ENCODE measurements at regions not wholly inside any gene's neighbourhood (a gene's known extent, or its start where the extent isn't known, plus 50 kb on each side); places are given as distances from the start of the nearest gene placed in this dataset.
"Not testable (repeated sequence)": the region's sequence is repeated elsewhere in the genome, so short reads cannot be mapped to it uniquely, and the experiment has no call there.

GRCh38 chr10:45198486-45199204 lies 116.8 kb downstream of the OR13A1 start:
- no peak for DNase-seq

- no peak for DNase-seq
These were observed 116.1 kb downstream of the OR13A1 start for GRCh38 chr10:45199205-45199740.

- DNase-seq = no peak
These were observed 114.1 kb downstream of the OR13A1 start for GRCh38 chr10:45201271-45201670.

GRCh38 chr10:45202242-45202641 lies 113.2 kb downstream of the OR13A1 start:
- no peak for DNase-seq

DNA sequence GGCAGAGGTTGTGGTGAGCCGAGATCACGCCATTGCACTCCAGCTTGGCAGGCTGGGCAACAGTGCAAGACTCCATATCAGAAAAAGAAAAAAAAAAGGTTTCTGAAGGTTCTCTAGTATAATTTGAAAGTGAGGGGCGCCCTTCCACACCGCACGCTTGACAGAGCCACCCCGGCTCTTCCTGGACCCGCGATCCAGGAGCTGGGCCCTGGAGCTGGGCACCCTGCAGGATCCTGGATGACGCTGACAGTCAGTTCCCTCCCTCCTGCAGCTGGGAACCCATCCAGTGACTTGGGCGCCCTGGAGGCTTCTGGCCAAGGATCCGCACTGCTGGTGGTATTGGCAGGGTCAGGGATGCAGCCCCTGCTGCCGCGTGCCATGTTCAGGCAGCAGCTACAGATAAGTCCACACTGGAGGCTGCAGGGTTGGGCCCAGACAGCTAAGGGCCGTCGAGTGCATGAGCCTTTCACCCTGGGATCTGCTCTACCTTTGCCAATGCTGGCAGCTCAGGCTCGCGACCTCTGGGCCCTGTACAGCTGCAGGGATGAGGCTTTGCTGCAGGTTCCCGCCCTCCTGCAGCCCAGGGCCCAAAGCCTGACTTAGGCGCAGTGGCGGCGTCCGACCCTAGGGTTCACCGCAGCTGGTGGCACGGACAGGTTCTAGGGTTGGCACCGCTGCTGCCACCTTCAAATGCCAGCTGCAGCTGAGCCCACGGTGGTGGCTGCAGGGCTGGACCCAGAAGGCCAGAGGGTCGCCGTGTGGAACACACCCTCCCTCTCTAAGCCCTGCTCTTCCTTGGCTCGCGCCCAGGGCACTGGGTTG lies 110.2 kb downstream of the OR13A1 start:
- DNase-seq = no peak

GRCh38 chr10:45209888-45210287 lies 105.5 kb downstream of the OR13A1 start:
- no peak for DNase-seq

DNA sequence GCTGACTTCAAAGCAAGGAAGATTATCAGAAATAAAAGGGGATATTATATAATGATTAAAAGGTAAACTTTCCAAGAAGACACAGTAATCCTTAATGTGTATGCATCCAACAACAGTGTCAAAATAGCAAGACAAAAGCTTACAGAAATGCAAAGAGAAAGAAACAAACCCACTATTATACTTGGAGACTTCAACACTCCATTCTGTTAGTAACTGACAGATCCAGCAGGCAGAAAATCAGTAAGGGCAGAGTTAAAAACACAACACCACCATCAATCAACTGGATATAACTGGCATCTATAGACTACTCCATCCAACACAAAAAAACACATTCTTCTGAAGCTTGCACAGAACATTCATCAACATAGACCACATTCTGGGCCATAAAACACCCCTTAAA lies 103.8 kb downstream of the OR13A1 start:
- DNase-seq = no peak

GRCh38 chr10:45219416-45219815 lies 96.0 kb downstream of the OR13A1 start:
- DNase-seq = no peak

- no peak for DNase-seq
These were observed 94.5 kb downstream of the OR13A1 start for GRCh38 chr10:45220931-45221330.

- peak; percentile 78 for DNase-seq
These were observed 91.1 kb downstream of the OR13A1 start for GRCh38 chr10:45224219-45224841.

GRCh38 chr10:45227042-45227441 lies 88.4 kb downstream of the OR13A1 start:
- no peak for DNase-seq

GRCh38 chr10:45227456-45227855 lies 88.0 kb downstream of the OR13A1 start:
- no peak for DNase-seq

DNA sequence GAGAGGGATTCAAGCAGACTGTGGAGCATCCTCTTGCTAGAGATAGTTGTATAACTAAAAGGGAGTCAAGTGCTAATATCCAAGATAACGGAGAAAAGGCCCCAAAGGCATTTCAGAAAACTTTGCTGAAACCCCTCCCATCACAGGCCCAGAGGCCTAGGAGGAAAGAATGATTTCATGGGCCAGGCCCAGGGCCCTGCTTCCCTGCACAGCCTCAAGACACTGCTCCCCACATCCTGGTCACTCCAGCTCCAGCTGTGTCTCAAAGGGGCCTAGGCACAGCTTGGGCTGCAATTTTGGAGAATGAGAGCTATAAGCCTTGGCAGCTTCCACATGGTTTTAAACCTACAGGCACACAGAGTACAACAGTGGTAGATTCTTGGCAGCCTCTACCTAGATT lies 85.6 kb downstream of the OR13A1 start:
- no peak for DNase-seq

DNA sequence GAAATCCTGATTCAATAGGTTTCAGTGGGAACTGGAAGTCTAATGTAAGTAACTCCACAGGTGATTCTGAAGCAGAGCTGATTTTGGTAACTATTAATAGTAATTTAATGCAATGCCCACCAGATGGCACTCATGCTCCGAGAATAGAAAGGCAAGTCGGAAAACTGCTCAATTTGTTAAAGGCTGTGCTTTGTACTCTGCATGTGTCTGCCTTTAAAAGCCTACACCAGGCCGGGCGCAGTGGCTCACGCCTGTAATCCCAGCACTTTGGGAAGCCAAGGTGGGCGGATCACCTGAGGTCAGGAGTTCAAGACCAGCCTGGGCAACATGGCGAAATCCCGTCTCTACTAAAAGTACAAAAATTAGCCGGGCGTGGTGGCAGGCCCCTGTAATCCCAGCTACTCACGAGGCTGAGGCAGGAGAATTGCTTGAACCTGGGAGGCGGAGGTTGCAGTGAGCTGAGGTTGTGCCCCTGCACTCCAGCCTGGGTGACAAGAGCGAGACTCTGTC lies 80.1 kb downstream of the OR13A1 start:
- DNase-seq = peak; percentile 67

DNA sequence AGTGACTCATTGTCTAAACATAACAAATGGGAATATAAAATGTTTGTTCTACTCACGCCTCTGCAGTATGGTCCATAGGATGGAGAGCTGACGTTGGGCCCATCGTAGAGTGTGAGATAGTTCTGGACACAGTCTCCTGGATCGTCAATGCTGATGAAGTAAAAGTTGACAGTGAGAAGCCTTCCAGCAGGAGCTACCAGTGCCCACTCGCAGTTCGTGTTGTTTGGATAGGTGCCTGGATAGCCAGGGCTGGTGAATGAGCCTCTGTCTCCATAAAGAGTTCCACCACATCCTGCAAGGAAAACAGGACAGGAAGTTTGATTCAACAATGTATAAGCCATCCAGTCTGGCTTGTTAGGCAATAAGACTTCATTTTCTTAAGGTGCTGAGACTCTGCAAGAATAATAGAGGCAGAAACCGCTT lies 79.6 kb downstream of the OR13A1 start:
- DNase-seq = no peak

GRCh38 chr10:45238896-45239295 lies 76.5 kb downstream of the OR13A1 start:
- no peak for DNase-seq

DNA sequence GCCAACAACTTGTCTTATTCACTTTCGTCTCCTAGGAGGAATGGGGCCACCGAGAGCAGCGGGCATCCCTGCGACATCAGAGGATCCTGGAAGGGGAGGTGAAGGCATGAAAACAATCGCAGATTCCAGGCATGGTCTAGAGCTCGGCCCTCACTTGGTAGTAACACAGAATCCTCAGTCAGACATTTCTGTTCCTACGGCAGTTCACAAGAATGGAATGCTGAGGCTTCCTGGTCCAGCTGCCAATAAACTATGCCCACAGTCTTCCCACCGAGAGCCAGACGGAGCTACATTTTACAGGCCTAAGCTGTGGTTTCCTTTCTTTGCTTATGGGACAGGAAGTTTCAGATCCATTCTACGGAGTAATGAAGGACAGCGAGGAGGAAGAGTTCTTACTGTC lies 75.8 kb downstream of the OR13A1 start:
- no peak for DNase-seq

- DNase-seq = no peak
These were observed 73.4 kb downstream of the OR13A1 start for GRCh38 chr10:45241865-45242520.

- DNase-seq = no peak
These were observed 72.1 kb downstream of the OR13A1 start for GRCh38 chr10:45243261-45243660.

DNA sequence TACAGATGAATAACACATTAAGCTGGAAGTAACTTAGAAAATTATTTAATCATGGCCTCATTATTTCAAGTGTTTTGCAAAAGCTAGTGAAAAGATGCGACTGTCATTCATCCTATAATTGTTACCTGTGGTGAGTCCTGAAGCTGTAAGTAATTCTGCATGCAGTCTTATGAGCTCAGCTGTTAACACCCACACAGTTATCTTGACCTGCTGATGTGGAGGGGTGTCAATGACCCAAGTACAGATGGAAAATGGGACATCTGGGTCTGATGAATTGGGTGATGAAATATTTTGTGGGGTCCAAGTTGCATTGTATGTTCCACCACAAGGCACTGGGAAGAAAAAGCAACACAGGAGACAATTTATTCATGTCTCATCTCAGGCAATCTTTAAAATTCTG lies 68.9 kb downstream of the OR13A1 start:
- no peak for DNase-seq

DNA sequence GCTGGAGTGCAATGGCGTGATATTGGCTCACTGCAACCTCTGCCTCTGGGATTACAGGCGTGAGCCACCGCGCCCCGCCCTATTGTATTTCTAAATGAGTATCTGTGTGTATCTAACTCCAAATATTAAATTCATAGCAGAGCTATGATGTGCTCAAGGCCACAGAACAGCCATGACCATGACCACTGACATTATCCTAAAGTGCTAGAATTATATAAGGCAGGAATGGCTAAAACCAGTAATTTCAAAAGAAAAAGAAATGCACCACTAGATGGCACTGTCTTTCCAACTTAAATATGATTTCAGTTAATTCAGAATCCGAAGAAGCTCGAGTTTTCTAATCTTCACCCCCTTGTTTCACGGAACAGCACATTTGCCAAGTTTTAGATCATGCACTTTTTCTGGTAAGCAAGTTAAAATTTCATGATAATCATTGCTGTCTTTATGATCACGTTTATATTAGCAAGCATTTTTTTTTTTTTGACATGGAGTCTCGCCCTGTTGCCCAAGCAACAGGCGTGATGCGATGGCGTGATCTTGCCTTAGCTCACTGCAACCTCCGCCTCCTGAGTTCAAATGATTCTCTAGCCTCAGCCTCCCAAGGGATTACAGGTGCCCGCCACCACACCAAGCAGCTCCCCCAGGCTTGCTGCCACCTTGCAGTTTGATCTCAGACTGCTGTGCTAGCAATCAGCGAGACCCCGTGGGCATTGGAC lies 65.3 kb downstream of the OR13A1 start:
- DNase-seq = peak; percentile 73

DNA sequence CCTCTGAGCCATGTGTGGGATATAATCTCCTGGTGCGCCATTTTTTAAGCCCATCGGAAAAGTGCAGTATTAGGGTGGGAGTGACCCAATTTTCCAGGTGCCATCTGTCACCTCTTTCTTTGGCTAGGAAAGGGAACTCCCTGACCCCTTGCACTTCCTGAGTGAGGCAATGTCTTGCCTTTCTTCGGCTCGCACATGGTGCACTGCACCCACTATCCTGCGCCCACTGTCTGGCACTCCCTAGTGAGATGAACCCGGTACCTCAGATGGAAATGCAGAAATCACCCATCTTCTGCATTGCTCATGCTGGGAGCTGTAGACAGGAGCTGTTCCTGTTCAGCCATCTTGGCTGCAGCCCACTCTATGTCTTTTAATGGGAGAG lies 64.7 kb downstream of the OR13A1 start:
- not testable (repeated sequence) for DNase-seq
